Dedifferentiated amniotic fluid mesenchymal stem cell (primary cell): ENCODE measurements at regions not wholly inside any gene's neighbourhood (a gene's known extent, or its start where the extent isn't known, plus 50 kb on each side); places are given as distances from the start of the nearest gene placed in this dataset.
"Not testable (repeated sequence)": the region's sequence is repeated elsewhere in the genome, so short reads cannot be mapped to it uniquely, and the experiment has no call there.

Experiments used
- DNase-seq: peaks from one replicate; pipeline ENCODE4 v3.0.0-alpha.2; 2016; ENCODE audit errors: extremely low spot score

DNA sequence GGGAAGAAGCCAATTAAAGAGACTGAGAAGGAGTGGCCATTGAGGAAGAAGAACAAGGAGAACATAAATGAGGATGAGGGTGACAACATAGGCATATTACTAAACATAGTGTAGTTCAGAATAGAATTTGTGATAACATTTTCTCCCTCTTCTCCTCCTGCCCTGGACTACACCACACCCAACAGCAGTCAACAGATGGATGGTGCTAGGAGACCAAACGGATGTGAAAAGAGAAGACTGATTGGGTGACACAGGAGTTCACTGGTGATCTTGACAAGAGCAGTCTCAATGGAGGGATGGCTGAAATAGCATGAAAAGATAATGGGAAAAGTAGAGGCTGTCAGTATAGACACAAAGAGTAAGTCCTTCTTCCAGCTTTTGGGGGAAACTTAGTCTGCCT, 226.5 kb upstream of the FGF13 start:
- no peak for DNase-seq

DNA sequence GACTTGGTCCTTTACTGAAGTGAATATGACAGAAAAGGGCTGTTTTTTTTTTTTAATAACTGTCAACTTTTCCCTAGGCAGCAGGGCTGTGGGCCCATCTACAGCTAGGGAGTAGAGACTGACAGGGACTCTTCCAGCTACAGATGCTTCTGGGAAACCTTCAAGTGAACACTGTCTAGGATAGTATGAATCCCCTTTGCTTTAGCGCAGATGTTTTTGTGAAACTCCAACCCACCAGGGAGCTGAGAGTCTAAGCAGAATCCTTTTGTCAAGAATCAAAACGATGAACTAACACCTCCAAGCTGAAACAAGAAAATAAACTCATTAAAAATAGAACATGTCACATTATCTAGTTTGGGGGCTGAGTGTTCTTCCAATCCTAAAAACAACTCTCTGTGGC, 219.7 kb upstream of the FGF13 start:
- no peak for DNase-seq

GRCh38 chrX:138930583-138930945, 219.0 kb upstream of the FGF13 start:
- DNase-seq, result no peak

GRCh38 chrX:138929926-138930582, 218.5 kb upstream of the FGF13 start:
- DNase-seq, result no peak

- no peak for DNase-seq
Observed at GRCh38 chrX:138928737-138929459, 217.4 kb upstream of the FGF13 start.

- DNase-seq, result no peak
Observed at GRCh38 chrX:138925330-138925729, 213.8 kb upstream of the FGF13 start.

GRCh38 chrX:138923805-138924204, 212.3 kb upstream of the FGF13 start:
- DNase-seq, result no peak

- no peak for DNase-seq
Observed at GRCh38 chrX:138921031-138921430, 209.5 kb upstream of the FGF13 start.

DNA sequence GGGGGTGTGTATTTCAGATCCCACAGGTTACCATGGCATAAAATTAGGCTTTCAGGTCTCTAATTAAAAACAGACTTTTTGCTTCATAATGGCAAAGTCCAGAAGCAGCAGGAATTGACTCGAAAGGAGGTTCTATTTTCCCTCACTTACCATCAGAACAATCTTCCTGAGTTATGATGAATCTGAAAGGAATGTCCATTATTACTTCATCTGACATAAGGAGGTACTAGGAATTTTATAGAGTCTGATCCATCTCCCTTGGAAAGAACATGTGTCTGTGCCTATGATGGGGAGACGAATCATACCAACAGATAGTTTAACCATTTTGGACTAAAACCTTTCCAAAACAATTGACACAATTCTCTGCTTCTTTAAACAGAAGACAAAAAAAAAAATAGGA, 206.3 kb upstream of the FGF13 start:
- no peak for DNase-seq

- no peak for DNase-seq
Observed at GRCh38 chrX:138914767-138915166, 203.2 kb upstream of the FGF13 start.

GRCh38 chrX:138908577-138908976, 197.1 kb upstream of the FGF13 start:
- no peak for DNase-seq

DNA sequence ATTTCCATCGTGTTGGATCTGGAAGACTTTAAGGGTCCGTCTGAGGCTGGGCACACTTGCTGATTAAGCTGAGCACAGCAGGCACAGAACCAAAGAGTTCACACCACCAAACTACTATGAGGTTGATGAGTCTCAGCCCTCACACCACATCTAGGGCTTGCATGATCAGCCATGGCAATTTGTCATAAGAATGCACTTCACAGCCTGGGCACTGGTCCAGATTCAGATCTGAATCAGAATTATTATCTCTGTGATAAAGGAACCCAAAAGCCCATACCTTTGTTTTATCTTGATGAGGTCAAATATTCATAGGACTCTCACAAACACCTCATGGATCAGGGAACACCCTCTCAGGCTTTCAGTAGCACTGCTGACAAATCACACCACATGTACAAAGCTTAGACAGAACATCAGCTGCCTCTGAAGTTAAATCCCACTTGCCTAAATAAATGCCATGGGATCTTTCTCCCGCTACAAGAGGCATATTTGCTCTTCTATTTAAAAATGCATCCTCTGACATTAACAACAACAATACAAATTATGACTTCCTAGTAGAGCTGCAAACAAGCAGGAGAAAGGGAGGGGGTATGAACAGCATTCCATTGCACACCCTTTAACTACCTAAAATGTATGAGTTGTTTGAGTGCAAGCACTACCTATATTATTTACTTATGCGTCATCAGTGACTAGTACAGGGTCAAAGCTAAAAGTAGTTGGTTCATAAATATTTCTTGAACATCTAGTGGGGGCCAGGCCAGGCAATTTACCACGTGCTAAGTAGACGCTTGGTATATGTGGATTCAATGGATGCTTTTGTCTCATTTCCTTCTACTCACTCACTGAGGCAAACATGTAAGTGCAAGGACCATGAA, 186.3 kb upstream of the FGF13 start:
- DNase-seq, result no peak

DNA sequence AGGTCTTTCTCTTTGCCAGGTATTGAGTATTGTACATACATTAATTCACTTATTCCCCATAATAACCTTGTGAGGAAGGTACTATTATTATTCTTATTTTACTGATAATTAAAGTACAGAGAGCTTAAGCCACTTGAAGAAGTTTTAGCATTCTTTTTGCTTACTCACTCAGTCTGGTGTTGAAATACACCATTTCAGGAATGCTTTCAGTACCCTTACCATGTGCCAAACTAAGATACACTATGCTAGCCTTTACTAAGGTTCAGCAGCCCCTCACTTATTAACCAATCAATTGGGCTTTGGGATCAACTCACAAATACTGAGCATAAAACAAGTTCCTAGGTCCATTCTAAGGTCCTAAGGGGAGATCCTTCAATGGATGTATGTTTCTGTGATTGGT, 179.0 kb upstream of the FGF13 start:
- no peak for DNase-seq

DNA sequence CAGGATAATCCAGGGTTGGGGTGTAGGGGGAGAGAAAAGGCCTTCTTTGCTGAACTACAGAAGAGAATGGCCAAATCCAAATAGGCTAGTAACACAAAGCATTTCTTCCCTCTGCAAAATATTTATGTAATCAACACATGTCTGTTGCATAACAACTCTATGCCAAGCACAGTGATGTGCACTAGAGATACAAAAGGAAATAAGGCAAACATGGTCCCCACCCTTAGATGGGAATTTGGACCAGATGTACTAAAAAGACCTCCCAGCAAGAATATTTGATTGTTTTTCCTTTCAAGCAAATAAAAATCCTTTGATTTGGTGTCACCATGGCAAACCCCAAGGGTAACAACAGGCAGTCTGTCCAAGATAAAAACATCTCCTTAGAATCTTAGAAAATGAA, 177.6 kb upstream of the FGF13 start:
- DNase-seq, result no peak

DNA sequence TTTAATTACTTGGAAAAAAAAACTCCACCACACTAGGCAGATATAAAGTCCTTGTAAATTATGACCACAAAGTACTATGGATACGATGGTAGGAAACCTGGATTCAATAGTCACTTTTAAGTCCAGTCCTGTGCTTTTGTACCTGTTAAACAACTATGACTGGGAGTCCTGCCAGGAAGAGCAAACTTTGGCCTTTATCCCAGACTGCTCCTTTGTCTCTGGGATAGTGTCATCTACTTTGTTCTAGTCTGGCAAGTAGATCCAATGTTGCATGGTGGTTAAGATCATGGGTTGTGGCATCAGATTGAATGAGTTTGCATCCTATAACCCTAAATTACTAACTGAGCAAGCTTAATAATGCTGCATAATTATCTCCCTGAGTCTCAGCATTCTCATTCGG, 175.3 kb upstream of the FGF13 start:
- DNase-seq, result no peak

GRCh38 chrX:138885886-138886285, 174.4 kb upstream of the FGF13 start:
- no peak for DNase-seq

DNA sequence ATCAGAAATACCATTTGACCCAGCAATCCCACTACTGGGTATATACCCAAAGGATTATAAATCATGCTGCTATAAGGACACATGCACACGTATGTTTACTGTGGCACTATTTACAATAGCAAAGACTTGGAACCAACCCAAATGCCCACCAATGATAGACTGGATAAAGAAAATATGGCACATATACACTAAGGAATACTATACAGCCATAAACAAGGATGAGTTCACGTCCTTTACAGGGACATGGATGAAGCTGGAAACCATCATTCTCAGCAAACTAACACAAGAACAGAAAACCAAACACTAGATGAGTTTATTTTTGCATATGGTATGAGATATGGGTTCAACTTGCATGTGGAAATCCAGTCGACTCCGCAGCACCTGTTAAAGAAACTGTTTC, 168.8 kb upstream of the FGF13 start:
- DNase-seq, result not testable (repeated sequence)

GRCh38 chrX:138877746-138878145, 166.2 kb upstream of the FGF13 start:
- no peak for DNase-seq

DNA sequence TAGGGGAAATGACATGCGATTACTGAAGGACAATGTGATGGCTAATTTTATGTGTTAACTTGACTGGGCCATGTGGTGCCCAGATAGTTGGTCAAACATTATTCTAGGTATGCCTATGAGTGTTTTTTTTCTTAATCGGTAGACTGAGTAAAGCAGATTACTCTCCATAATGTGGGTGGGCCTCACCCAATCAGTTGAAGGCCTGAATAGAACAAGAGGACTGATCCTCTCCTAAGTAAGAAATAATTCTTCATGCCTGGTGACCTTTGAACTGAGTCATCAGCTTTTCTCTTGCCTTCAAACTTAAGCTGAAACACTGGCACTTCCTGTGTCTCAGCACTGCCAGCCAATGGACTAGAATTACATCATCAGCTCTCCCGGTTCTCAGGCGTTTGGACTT, 164.0 kb upstream of the FGF13 start:
- DNase-seq, result no peak

DNA sequence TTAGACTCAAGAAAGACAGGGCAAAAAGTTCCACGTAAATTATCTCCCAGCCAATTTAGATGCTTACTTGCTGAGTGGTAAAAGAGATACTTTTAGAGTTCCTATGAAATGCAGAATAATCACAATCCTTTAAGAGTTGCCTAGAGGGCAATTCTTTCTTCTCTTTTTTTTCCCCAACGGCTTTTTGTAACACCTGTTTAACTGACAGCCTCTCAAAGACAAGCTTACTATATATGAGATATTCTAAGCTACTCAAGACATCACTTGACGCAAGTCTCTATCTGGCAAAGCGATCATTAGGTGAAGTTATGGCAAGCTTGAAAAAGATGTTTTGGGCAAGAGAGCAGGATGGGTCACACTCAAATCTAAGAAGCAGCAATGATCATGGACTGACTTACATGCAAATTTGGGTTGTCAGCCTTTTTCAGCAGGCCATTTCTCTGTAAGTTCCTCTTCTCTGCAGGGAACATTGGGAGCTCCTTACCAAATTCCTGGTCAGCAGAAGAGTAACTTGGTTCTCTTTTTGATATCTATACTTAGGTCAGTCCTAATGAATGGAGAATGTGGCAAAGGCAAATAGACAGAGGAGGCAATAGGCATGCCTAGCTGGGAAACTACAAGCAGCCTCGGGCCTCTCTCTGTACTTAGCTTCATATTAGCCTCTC, 162.9 kb upstream of the FGF13 start:
- DNase-seq, result no peak

DNA sequence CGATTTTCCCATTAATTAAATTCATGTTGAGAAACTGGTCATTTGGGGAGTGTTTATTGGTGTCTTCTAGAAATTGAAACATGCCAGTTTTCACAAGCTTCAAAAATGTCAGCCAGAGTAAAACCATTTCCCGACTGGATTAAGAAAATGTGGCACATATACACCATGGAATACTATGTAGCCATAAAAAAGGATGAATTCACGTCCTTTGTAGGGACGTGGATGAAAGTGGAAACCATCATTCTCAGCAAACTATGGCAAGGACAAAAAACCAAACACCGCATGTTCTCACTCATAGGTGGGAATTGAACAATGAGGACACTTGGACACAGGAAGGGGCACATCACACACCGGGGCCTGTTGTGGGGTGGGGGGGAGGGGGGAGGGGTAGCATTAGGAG, 162.1 kb upstream of the FGF13 start:
- not testable (repeated sequence) for DNase-seq

DNA sequence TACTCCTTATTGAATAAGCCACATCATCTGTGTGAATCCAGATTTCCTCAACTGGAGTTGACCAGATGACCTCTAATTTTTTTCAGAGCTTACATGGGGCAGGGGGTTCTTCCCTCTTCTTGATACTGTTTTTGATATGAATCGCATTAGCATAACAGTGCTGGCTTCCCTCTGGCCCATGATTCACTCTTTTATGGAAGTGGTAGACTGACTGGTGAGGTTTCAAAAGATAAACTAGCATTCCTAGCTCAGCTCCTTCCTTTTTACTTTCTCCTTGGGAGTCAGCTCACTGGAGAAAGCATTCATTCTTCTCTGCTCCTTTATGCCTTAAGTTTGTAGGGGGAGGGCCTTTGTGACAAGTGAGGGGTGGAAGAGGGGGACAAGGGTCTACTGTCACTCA, 161.0 kb upstream of the FGF13 start:
- no peak for DNase-seq
